Left cardiac atrium (tissue), 4 donors: ENCODE measurements at regions not wholly inside any gene's neighbourhood (a gene's known extent, or its start where the extent isn't known, plus 50 kb on each side); places are given as distances from the start of the nearest gene placed in this dataset.

Source experiments
- ATAC-seq, 2 donors: fragments of 200-7000 bp; cut with Tn5 transposase; one replicate each; pipeline ENCODE4 v1.9.1; 2020; ENCODE audit warnings: mild to moderate bottlenecking in 2 of 2, moderate library complexity in 2 of 2
- DNase-seq: peaks from one replicate; pipeline ENCODE4 v3.0.0-alpha.2; 2020
- intact Hi-C, 2 donors: fragments of 100-400 bp; cut with DNase I; formaldehyde crosslinking; loops; one replicate each; pipeline versions ENCODE4 v1.14.1 to v1.15.1; 2022 to 2023
- donor health status: DM: no; HTN: yes; CAD: no.
- donor health status: DM: no; HTN: yes; CAD: no; lungs with severe emphysema.
- donor health status: DM: yes; HTN: yes; CAD: no.
- donor health status: Dilated cardiomyopathy.

DNA sequence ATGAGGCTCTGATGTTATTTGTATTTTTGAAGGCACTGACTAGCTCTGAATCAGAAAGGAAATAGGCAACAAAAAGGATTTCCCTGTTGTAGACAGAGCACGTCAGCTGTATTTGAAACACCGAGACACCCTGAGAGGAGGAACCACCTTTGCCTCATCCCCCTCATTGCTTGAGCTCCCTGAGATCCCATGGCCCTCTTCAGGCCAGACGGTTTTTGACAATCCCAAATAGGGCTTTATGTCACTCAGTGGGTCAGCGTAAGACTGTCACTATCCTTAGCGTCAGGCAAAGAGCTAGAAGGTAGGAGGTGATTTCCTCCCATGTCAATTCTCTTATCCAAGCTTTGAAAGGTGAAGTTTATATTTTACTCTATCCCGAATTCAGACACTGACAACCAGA is 254.3 kb downstream of the ZNF621 start:
- ATAC-seq, result no peak
- no peak for DNase-seq
- intact Hi-C loops, result no loop called here

DNA sequence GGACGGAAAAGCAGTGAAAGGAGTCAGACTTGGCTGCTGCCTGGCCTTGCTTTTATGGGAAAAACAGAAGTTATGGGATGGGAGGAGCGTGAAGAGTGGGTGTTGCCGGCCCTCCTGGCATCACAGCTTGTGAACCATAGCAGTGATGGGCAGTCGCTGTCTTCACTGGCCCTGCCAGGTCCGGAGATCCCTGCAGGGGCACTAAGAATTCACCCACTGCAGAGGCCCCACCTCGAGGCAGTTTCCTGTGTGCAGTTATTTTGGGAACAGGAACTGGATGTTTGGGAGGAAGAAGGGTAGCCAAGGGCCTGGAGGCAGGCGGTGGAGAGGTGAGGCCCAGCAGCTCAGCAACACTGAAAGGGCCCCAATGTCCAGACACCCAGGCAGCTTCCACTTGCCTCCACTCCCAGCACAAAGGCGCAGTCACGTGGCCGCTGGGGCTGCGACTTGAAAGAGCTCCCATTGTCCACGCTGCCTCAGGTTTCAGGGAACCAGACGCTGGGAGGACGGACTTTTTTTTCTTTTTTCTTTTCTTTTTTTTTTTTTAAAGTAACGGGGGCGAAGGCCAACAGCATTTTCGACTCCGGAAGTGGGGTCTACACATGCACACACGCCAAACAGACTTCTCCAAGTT is 255.6 kb downstream of the ZNF621 start:
- intact Hi-C loops, result no loop called here
- ATAC-seq, result peak; percentile 80 to 86
- peak; percentile 80 for DNase-seq

DNA sequence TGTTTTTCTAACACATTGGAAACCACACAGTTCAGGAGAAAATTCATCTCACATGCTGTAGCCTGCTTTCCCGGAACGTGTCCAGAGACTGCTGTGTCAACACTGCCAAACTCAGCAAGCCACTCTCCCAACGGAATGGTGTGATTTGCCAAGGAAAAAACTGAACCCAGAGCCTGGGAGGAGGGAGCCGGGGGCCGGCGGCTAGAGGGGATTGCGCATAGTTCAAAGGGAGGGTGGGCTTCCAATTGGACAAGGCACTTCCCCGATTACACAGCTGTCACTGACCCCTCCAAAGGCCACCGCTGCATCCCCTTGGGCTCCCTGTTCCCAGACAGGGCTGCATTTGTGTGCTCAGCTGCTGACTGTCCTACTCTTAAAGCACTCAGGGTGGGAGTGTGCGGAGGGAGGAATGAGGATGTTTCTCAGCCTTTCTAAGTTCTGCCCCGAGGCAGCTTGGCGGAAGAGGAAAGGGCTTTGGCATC is 256.2 kb downstream of the ZNF621 start:
- DNase-seq, result peak; percentile 64
- intact Hi-C loops, result no loop called here
- ATAC-seq, result peak; percentile 80 to 85

DNA sequence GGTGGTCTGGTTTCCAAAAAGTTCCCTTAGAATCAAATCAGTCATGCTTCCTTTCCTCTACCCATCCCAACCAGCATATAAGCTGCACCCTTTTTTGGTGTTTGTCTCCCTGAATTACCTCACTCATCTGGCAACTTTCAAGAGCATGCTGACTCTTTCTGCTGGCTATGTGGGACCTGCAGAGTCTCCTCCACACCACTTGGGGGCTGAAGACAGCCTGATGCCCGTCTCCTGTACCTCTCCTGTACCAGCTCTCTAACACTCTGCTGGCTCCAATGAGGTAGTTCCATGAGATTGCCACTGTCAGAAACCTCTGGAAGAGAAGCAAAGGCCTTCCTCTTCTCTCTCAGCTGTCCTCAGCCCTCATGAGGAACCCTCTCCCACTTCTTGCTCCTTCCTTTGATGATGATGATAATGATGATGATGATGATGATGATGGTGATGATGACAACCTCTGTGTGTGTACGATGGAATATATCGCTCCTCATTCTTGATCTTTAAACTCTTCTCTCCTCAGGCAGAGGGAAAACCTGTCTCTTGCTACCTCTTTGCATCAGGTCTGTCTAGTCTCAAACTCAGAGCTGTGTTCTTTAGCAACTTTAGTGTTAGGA is 257.5 kb downstream of the ZNF621 start:
- DNase-seq (no peak), ATAC-seq (no peak)
- intact Hi-C loops, result no loop called here

DNA sequence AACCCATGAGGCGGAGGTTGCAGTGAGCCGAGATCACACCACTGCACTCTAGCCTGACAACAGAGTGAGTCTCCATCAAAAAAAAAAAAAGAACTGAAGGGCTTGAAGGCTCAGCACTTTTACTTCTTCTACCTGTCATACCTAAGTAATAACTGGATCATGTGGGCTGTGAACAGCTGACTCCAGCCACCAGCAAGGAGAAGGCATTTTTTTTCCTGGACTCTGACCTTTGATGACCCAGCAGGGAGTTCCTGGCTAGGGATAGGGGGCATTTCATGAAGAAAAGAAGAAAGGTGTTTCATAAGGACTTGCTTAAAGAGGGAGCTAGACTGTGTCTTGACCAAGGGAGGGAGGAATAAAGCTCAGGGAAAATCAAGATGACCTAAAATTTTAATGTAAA is 266.0 kb downstream of the ZNF621 start:
- intact Hi-C loops, result no loop called here
- ATAC-seq, result no peak

DNA sequence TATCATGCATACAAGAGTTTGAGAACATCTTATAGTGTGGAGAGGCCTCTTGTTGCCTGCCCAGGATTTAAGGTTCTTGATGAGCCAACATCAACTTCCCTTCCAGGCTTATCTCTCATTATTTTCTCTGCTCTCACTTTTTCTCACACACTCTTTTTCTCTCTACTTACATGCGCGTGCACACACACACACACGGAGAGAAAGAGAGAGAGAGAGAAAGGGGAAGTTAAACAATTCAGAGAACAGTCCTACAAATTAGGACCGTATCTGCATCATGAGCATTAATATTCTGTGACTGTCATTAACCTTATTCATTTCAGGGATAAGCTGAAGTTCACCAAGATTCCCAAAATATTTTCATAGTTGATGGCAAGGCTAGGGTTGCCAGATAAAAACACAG is 269.0 kb downstream of the ZNF621 start:
- DNase-seq (no peak), ATAC-seq (no peak)
- intact Hi-C loops, result no loop called here

More for the DNA sequence above, 266.0 kb downstream of the ZNF621 start:
- DNase-seq, result no peak

DNA sequence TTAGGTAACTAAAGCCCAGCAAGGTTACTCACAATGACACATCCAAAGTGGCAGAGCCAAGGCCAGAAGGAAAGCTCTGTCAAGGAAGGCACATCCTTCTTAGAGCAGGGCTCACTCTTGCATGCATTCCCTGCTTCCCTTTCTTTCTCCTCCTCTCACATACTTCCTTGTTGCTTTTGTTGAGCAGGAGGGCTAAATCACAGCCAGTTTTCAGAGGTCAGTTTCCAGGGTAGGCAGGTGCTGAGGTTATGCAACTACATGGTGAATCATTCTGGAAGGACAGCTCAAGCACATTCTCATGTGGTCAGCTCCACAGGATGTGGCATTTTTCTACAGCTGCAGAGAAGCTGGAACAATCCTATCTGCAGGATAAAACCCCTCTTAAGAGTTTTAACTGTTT is 275.6 kb downstream of the ZNF621 start:
- intact Hi-C loops, result no loop called here
- peak; percentile 23 to 96 for ATAC-seq
- no peak for DNase-seq

DNA sequence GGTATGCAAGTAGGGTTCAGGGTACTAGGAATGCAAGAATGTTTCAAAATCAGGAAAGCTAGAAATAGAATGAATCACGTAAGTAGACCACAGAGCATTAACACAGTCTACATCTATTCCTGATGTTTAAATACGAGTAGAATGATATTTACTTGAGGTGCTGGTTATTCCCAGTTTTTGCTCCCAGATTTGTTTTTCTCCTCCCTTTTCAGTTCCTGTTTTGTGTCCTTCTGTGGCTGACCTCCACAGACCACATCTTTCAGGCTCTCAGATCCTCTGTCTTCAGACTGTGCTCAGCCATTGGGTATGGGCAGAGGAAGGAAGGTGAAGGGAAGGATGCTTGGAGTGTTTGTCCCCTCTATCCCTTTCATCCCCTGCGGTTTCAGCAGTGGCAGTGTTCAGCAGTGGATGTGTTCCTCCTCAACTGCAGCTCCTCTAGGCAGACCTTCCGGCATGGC is 276.6 kb downstream of the ZNF621 start:
- DNase-seq (no peak), ATAC-seq (no peak)
- intact Hi-C loops, result no loop called here

DNA sequence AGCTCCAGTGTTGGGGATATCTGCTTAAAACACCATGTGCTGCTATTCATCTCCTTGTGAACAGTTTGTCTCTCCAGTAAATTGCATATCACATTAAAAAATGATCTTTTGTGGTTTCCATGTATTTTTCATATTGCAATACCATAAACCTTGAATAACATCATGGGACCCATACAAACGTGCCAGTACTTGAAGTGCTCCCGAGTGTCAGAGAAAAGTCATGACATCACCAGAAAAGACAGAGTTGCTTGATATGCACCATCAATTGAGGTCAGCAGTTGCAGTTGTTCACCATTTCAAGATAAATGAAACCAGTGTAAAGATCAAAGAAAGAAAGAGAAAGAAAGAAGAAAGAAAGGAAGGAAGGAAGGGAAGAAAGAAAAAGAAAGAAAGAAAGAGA is 278.6 kb downstream of the ZNF621 start:
- ATAC-seq (no peak), DNase-seq (no peak)
- intact Hi-C loops, result no loop called here

DNA sequence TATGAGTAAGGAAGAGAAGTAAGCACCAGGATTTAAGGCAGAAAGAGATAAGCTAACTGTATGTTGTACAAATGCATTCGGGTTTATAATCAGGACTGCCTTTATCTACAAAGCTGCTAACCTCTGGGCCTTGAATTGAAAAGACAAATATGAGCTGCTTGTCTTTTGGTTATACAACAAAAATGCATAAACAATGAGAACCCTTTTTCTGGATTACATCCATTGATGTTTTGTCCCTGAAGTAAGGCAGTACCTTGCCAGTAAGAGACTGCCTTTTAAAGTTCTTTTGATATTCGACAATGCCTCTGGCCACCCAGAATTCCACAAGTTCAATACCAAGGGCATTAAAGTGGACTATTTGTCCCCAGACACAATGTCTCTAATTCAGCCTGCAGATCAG is 280.7 kb downstream of the ZNF621 start:
- intact Hi-C loops, result no loop called here
- DNase-seq (no peak), ATAC-seq (no peak)

DNA sequence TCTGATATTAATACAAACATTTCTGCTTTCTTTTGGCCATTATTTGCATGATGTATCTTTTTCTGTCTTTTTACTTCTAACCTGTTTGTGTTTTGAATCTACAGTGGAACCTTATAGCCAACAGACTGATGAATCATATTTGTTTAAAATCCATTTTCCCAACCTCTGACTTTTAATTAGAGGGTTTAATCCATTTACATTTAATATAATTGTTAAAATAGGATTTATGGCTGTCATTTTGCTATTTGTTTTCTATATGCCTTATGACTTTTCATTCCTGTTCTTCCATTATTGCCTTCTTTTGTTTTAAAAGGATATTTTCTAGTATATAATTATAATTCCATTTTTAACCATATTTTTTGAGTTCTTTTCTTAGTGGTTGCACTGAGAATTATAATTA is 286.1 kb downstream of the ZNF621 start:
- intact Hi-C loops, result no loop called here
- DNase-seq (no peak), ATAC-seq (no peak)

DNA sequence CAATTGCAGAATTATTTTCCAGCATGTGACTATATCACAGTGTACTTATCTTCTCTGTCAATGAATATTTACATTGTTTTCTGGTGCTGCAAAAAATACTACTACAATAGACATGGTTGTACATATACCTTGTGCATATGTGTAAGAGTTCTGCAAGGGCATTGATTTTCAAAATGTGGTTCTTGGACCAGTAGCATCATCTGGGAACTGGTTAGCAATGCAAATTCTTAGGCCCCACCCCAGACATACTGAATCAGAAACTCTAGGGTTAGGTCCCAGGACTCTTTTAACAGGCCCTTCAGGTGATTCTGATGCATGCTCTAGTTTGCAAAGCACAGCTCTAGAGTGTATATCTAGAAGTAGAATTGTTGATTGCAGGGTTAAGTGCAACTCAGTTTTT is 292.3 kb downstream of the ZNF621 start:
- intact Hi-C loops, result no loop called here
- DNase-seq (no peak), ATAC-seq (no peak)

DNA sequence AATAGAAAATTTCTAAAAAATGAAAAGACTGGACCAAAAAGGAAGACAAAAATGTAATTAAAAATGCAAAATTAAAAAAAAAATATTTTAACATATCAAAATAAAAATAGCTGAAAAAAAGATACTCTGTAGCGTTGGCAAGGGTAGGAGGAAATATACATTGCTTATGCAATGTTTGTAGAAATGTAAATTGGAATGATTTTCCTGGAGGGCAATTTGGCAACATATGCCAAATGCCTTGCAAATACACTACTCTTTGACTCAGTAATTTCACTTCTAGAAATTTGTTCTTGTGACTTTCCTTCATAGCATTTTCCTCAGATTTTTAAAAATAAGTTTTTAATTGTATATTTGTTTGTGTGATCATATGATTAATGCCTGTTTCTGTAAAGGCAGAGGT is 296.6 kb downstream of the ZNF621 start:
- DNase-seq (no peak), ATAC-seq (no peak)
- intact Hi-C loops, result no loop called here

DNA sequence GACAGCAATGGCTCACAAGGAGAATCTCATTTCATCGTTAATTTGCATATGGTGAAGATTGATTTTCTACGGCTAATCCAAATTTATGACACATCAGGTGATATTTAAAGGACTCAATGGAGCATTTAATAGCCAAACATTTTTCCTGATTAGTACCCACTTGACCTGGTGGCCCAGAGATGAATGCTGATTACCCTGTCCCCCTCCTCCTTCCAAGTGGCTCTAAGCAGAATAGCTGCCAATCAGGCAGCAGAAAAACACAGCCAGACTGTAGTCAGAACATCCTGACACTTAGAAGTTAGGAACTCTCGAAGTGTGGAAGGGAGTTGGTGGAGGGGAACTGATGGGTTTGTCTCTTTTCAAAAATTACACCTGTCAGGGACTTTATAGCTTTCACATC is 302.5 kb downstream of the ZNF621 start:
- ATAC-seq, result no peak
- DNase-seq, result no peak
- intact Hi-C loops, result no loop called here

DNA sequence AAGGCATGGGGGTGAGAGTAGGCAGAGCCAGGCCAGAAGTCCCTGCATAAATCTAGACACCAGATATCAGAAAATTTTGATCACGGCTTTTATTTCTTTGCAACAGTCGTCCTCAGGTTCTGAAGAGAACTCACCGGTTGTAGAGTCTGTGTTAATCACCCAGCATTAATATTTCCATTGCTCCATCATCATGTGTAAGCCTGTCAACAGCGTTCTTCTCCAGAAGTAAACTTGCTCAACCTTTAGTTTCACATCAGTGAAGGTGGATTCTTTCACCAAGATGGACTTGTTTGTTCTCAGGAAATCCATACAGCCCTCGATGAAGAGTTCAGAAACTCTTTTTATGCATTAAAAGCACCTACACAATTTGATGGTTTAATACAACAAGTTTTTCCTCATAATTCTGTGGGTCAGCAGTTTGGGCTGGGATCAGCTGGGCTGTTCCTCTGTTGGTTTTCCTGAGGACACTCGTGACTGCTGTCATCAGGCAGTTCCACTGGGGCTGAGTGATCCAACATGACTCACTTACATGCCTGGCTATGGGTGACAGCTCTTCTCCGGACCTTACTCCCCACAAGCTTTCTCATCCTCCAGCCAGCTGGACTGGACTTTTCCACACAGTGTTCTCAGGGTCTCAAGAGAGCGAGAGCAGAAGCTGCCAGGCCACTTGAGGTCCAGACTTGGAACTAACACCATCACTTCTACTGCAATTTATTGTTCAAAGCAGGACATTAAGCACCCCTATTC is 303.4 kb downstream of the ZNF621 start:
- peak; percentile 82 to 99 for ATAC-seq

DNA sequence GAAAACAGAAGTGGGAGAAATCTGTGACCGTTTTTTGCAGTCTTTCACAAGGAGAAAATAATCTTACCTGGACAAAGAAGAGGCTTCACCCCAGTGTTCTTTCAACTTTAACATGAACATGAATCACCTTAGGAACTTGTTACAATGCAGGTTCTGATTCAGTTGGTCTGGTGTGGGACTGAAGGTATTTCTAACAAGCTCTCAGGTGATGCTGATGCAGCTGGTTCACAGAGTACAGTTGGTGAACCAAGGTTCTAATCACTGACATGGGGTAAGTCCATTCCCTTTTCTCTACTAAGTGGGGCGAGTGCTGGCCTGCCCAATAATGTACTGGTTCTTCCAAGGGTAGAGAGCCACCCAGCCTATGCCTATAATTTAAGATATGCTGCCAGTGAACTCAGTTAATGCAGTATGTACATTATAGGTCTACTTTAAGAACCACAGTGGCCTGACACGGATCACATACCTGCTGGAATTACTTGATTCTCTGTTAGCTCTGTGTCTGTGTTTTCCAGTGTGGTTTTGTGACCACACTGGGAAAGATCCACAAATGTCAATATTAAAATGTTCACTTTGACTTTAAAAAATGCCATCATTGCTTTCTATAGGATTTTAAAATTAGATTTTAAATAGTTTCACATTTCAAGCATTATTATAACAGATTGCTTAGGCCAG is 304.1 kb downstream of the ZNF621 start:
- intact Hi-C loops, result no loop called here
- ATAC-seq, result peak in 1 of 2 donors; percentile 24
- DNase-seq, result no peak

More for the DNA sequence above, 303.4 kb downstream of the ZNF621 start:
- intact Hi-C loops, result no loop called here
- peak; percentile 52 for DNase-seq

DNA sequence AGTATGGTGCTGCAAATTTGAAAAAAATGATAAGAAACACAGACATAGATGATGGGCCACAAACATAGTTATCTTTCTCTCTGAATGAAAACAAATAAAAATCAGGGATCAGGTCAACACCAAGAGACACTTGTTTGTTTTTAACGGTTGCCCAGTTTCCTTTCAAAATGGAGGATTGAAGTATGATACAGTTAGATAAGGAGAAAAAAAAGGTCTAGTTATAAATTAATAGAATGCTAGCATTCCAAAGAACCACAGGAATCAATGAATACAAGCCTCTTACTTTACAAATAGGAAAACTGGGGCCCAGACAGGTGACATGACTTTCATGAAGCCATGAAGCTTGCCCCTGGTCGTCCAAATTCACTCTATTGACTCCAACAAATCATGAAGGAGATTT is 305.1 kb downstream of the ZNF621 start:
- intact Hi-C loops, result no loop called here
- DNase-seq, result no peak
- ATAC-seq, result no peak

DNA sequence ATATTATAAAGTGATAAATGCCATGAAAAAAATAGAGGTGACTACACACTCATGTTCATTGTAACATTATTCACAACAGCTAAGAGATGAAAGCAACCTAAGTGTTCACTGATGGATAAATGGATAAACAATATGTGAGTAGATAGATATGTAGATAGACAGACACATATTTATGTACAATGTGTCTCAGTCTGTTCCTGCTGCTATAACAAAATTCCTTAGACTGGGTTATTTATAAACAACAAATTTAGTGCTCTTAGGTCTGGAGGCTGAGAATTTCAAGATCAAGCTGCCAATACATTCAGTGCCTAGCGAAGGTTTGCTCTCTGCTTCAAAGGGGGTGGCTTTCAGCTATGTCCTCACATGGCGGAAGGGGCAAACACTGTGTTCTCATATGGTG is 312.5 kb downstream of the ZNF621 start:
- intact Hi-C loops, result no loop called here
- no peak for ATAC-seq
- no peak for DNase-seq

DNA sequence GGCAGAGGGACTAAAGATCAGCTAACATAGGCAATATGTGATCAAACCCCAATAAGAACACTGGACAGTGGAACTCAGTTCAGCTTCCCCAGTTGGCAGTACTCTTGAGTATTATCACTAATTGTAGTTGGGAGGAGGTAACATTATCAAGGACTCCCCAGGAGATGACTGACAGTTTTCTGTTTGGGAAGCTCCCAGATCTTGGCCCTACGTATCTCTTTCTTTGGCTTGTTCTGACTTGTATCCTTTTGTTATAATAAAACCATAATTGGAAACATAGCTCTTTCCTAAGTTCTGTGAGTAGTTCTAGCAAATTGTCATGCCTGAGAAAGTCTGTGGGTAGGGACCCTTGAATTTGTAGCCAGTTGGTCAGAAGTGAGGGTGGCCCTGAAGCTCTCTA is 316.4 kb downstream of the ZNF621 start:
- intact Hi-C loops, result no loop called here
- peak in 1 of 2 donors; percentile 30 for ATAC-seq

DNA sequence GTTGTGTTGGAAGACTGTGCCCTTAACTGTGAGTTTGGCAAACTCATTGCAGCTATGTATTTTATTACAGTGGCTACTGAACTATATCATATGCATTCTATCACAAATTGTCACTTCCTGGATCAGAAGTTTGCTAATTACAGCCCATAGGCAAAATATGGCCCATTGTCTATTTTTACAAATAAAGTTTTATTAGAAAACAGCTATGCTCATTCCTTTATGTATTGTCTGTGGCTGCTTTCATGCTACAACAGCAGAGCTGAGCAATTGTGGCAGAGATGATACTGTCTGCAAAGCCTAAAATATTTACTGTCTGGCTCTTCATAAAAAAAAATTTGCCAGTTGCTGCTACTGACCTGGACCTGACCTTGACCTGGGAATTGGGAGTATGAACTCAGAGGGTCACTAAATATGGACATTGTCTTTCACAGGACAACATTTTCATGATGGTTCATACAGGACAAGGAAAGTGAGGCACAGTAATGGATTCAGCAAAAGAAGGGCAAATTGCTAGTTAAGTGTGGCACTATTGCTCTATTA is 316.9 kb downstream of the ZNF621 start:
- intact Hi-C loops, result no loop called here
- ATAC-seq (no peak), DNase-seq (no peak)

More for the DNA sequence above, 316.4 kb downstream of the ZNF621 start:
- no peak for DNase-seq
